Liver (tissue), 8 donors: ENCODE measurements at regions not wholly inside any gene's neighbourhood (a gene's known extent, or its start where the extent isn't known, plus 50 kb on each side); places are given as distances from the start of the nearest gene placed in this dataset.

ENCODE experiments used
- DNase-seq: peaks from one replicate; pipeline ENCODE4 v3.0.0-alpha.2; 2017; ENCODE audit warnings: low spot score
- H3K27ac ChIP-seq, 2 donors: one replicate each; pipeline ENCODE4 v1.7.0; 2013; ENCODE audit warnings: inconsistent platforms in 2 of 2, low read length in 2 of 2, control low read depth in 1 of 2, low read depth in 1 of 2, mild to moderate bottlenecking in 1 of 2
- H3K27me3 ChIP-seq, 4 donors: one replicate each; pipeline versions ENCODE4 v1.6.1 to v1.7.0; 2013; ENCODE audit warnings: low read length in 3 of 4, inconsistent platforms in 1 of 4, mild to moderate bottlenecking in 1 of 4, moderate library complexity in 1 of 4; ENCODE audit not compliant: control insufficient read depth in 4 of 4, insufficient read depth in 4 of 4
- H3K36me3 ChIP-seq, 4 donors: one replicate each; pipeline versions ENCODE4 v1.6.1 to v1.7.0; 2013; ENCODE audit warnings: low read length in 3 of 4, mild to moderate bottlenecking in 3 of 4, low read depth in 1 of 4, moderate library complexity in 1 of 4; ENCODE audit not compliant: control insufficient read depth in 4 of 4, insufficient read depth in 3 of 4
- H3K4me1 ChIP-seq, 4 donors: one replicate each; pipeline versions ENCODE4 v1.6.1 to v1.7.0; 2013; ENCODE audit warnings: low read length in 3 of 4, mild to moderate bottlenecking in 3 of 4, moderate library complexity in 1 of 4; ENCODE audit not compliant: control insufficient read depth in 4 of 4, insufficient read depth in 4 of 4
- H3K4me3 ChIP-seq, 3 donors: one replicate each; pipeline versions ENCODE4 v1.6.1 to v1.7.0; 2013; ENCODE audit warnings: low read length in 3 of 3, control low read depth in 1 of 3, low read depth in 1 of 3, mild to moderate bottlenecking in 1 of 3
- H3K9ac ChIP-seq, 2 donors: one replicate each; pipeline ENCODE4 v1.7.0; 2013; ENCODE audit warnings: low read length in 2 of 2, mild to moderate bottlenecking in 2 of 2, moderate library complexity in 2 of 2, control low read depth in 1 of 2, low read depth in 1 of 2
- H3K9me3 ChIP-seq, 4 donors: one replicate each; pipeline versions ENCODE4 v1.6.1 to v1.7.0; 2013; ENCODE audit warnings: low read length in 3 of 4; ENCODE audit not compliant: control insufficient read depth in 4 of 4
- ATF3 ChIP-seq: IDR thresholded peaks from 2 replicates; pipeline ENCODE4 v1.6.1; 2016; ENCODE audit warnings: antibody characterized with exemption
- EGR1 ChIP-seq, 2 donors: IDR thresholded peaks; 2 replicates each; pipeline ENCODE4 v1.6.1; 2016 to 2018; ENCODE audit warnings: antibody characterized with exemption in 2 of 2, low read depth in 2 of 2
- FOXA1 ChIP-seq: IDR thresholded peaks from 2 replicates; pipeline ENCODE4 v1.6.1; 2016; ENCODE audit warnings: antibody characterized with exemption
- FOXA2 ChIP-seq: IDR thresholded peaks from 2 replicates; pipeline ENCODE4 v1.6.1; 2016; ENCODE audit warnings: antibody characterized with exemption
- GABPA ChIP-seq, 2 donors: IDR thresholded peaks in 1 of 2; conservative IDR thresholded peaks in 1 of 2; 2 replicates each; pipeline ENCODE4 v1.6.1; 2016; ENCODE audit warnings: antibody characterized with exemption in 2 of 2, mild to moderate bottlenecking in 1 of 2, moderate library complexity in 1 of 2
- HNF4A ChIP-seq, 2 donors: conservative IDR thresholded peaks; 2 replicates each; pipeline ENCODE4 v1.6.1; 2016; ENCODE audit warnings: antibody characterized with exemption in 2 of 2, mild to moderate bottlenecking in 2 of 2
- HNF4G ChIP-seq: IDR thresholded peaks from 2 replicates; pipeline ENCODE4 v1.6.1; 2016; ENCODE audit warnings: antibody characterized with exemption
- JUND ChIP-seq, 2 donors: IDR thresholded peaks; 2 replicates each; pipeline ENCODE4 v1.6.1; 2016; ENCODE audit warnings: antibody characterized with exemption in 2 of 2
- MAX ChIP-seq: IDR thresholded peaks from 2 replicates; pipeline ENCODE4 v1.6.1; 2016; ENCODE audit warnings: antibody characterized with exemption
- NR2F2 ChIP-seq: IDR thresholded peaks from 2 replicates; pipeline ENCODE4 v1.6.1; 2016; ENCODE audit warnings: antibody characterized with exemption
- RAD21 ChIP-seq, 2 donors: IDR thresholded peaks; 2 replicates each; pipeline ENCODE4 v1.6.1; 2016; ENCODE audit warnings: antibody characterized with exemption in 2 of 2, mild to moderate bottlenecking in 2 of 2
- RXRA ChIP-seq, 2 donors: IDR thresholded peaks; 2 replicates each; pipeline ENCODE4 v1.6.1; 2017 to 2018; ENCODE audit warnings: antibody characterized with exemption in 2 of 2, mild to moderate bottlenecking in 1 of 2
- SP1 ChIP-seq: IDR thresholded peaks from 2 replicates; pipeline ENCODE4 v1.6.1; 2018; ENCODE audit warnings: antibody characterized with exemption, mild to moderate bottlenecking
- TAF1 ChIP-seq: conservative IDR thresholded peaks from 2 replicates; pipeline ENCODE4 v1.6.1; 2016; ENCODE audit warnings: antibody characterized with exemption, mild to moderate bottlenecking
- YY1 ChIP-seq: IDR thresholded peaks from 2 replicates; pipeline ENCODE4 v1.6.1; 2016; ENCODE audit warnings: antibody characterized with exemption, mild to moderate bottlenecking
- WGBS: extraction: QIAGEN DNeasy Blood & Tissue Kit; methylation state at CpG from one replicate; pipeline ENCODE4 v1.1.7; 2013; 5-methylcytosine and 5-hydroxymethylcytosine counted together
- TF ChIP-seq, protein P1 (sequence below): IDR thresholded peaks from 2 replicates; pipeline ENCODE4 v1.6.1; 2016; ENCODE audit warnings: antibody characterized with exemption
- TF ChIP-seq, protein P2 (sequence below): fragments of 150-350 bp; IDR thresholded peaks from 2 replicates; pipeline ENCODE4 v1.5.1; 2017; ENCODE audit warnings: improper control_type of control experiment, low read depth, low read length; ENCODE audit not compliant: missing input control
- donor health status: healthy.
- donor health status: healthy.
- donor health status: healthy.
- donor health status: healthy.
- donor health status: healthy.

GRCh38 chr2:147247749-147248148, 597.1 kb upstream of the ACVR2A start:
- Histone ChIP-seq H3K9ac (no peak overlapping the region), H3K4me1 (no peaks in the 10 kb centered on the region), H3K27me3 (no peaks in the 10 kb centered on the region), H3K4me3 (no peak overlapping the region), H3K9me3 (peaks cover 0 to 6% (median 3%) of the 10 kb centered on the region in 4 donors), H3K36me3 (no peaks in the 10 kb centered on the region), H3K27ac (no peak overlapping the region)
- no peak for DNase-seq
- 67% methylated on average over 2 of the region's 2 CpGs for WGBS
- no peak for TF ChIP-seq SP1
- TF ChIP-seq FOXA1, result no peak
- no peak for TF ChIP-seq RXRA (IDR thresholded peaks at IDR 0.05)
- TF ChIP-seq MAX, result no peak
- TF ChIP-seq HNF4G, result no peak
- no peak for TF ChIP-seq HNF4A (conservative IDR thresholded peaks at IDR 0.05)
- TF ChIP-seq, protein P1, sequence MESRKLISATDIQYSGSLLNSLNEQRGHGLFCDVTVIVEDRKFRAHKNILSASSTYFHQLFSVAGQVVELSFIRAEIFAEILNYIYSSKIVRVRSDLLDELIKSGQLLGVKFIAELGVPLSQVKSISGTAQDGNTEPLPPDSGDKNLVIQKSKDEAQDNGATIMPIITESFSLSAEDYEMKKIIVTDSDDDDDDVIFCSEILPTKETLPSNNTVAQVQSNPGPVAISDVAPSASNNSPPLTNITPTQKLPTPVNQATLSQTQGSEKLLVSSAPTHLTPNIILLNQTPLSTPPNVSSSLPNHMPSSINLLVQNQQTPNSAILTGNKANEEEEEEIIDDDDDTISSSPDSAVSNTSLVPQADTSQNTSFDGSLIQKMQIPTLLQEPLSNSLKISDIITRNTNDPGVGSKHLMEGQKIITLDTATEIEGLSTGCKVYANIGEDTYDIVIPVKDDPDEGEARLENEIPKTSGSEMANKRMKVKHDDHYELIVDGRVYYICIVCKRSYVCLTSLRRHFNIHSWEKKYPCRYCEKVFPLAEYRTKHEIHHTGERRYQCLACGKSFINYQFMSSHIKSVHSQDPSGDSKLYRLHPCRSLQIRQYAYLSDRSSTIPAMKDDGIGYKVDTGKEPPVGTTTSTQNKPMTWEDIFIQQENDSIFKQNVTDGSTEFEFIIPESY, result no peak
- TF ChIP-seq, protein P2, sequence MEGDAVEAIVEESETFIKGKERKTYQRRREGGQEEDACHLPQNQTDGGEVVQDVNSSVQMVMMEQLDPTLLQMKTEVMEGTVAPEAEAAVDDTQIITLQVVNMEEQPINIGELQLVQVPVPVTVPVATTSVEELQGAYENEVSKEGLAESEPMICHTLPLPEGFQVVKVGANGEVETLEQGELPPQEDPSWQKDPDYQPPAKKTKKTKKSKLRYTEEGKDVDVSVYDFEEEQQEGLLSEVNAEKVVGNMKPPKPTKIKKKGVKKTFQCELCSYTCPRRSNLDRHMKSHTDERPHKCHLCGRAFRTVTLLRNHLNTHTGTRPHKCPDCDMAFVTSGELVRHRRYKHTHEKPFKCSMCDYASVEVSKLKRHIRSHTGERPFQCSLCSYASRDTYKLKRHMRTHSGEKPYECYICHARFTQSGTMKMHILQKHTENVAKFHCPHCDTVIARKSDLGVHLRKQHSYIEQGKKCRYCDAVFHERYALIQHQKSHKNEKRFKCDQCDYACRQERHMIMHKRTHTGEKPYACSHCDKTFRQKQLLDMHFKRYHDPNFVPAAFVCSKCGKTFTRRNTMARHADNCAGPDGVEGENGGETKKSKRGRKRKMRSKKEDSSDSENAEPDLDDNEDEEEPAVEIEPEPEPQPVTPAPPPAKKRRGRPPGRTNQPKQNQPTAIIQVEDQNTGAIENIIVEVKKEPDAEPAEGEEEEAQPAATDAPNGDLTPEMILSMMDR, result no peak
- no peak for TF ChIP-seq FOXA2
- no peak for TF ChIP-seq GABPA (IDR thresholded peaks at IDR 0.05 in 1 of 2, conservative IDR thresholded peaks at IDR 0.05 in 1 of 2)
- no peak for TF ChIP-seq TAF1
- no peak for TF ChIP-seq YY1
- no peak for TF ChIP-seq NR2F2
- no peak for TF ChIP-seq JUND (IDR thresholded peaks at IDR 0.05)
- TF ChIP-seq RAD21 (IDR thresholded peaks at IDR 0.05), result no peak
- no peak for TF ChIP-seq EGR1 (IDR thresholded peaks at IDR 0.05; ENCODE audit: low read depth in 2 of 2)
- no peak for TF ChIP-seq ATF3

DNA sequence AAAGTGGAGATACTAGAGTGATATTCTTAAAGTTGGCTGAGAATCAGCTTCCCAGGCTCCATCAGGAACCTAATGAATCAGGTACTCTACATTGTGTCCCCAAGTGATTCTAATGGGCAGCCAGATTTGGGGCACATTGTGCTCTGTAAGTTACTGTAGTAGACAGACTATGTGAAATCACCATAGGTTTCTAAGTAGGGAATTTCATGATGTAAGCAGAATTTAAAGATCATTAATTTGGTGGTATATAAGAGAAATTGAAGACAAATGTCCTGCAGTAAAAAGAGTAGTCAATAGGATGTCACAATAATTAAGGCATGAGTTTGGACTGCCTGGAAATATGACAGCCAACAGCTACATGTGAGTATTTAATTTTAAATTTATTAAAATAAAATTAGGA, 602.4 kb upstream of the ACVR2A start:
- TF ChIP-seq JUND (IDR thresholded peaks at IDR 0.05), result no peak
- H3K4me3 ChIP-seq, result no peak overlapping the region
- H3K9ac ChIP-seq, result no peak overlapping the region
- DNase-seq, result no peak
- no peak overlapping the region for H3K27ac ChIP-seq
- no peaks in the 10 kb centered on the region for H3K36me3 ChIP-seq
- no peaks in the 10 kb centered on the region for H3K4me1 ChIP-seq
- no peaks in the 10 kb centered on the region for H3K27me3 ChIP-seq
- H3K9me3 ChIP-seq, result no peaks in the 10 kb centered on the region

- 79% methylated on average over 2 of the region's 2 CpGs for WGBS
- Histone ChIP-seq H3K27ac (no peak overlapping the region), H3K36me3 (no peaks in the 10 kb centered on the region), H3K4me3 (no peak overlapping the region), H3K27me3 (no peaks in the 10 kb centered on the region), H3K9me3 (no peaks in the 10 kb centered on the region), H3K9ac (no peak overlapping the region), H3K4me1 (no peaks in the 10 kb centered on the region)
- DNase-seq, result no peak
- TF ChIP-seq HNF4G (no peak), JUND (IDR thresholded peaks at IDR 0.05) (no peak), GABPA (IDR thresholded peaks at IDR 0.05 in 1 of 2, conservative IDR thresholded peaks at IDR 0.05 in 1 of 2) (no peak), RXRA (IDR thresholded peaks at IDR 0.05) (no peak), FOXA2 (no peak), TAF1 (no peak), HNF4A (conservative IDR thresholded peaks at IDR 0.05) (no peak), RAD21 (IDR thresholded peaks at IDR 0.05) (no peak), MAX (no peak), ATF3 (no peak), FOXA1 (no peak)
- TF ChIP-seq, protein P2, result no peak
These were observed 608.2 kb upstream of the ACVR2A start for GRCh38 chr2:147236601-147237000.
